D341Med (cell line): ENCODE measurements at regions not wholly inside any gene's neighbourhood (a gene's known extent, or its start where the extent isn't known, plus 50 kb on each side); places are given as distances from the start of the nearest gene placed in this dataset.

Experiments used
- DNase-seq: peaks from one replicate; pipeline ENCODE4 v3.0.0; 2012; ENCODE audit warnings: low spot score

DNA sequence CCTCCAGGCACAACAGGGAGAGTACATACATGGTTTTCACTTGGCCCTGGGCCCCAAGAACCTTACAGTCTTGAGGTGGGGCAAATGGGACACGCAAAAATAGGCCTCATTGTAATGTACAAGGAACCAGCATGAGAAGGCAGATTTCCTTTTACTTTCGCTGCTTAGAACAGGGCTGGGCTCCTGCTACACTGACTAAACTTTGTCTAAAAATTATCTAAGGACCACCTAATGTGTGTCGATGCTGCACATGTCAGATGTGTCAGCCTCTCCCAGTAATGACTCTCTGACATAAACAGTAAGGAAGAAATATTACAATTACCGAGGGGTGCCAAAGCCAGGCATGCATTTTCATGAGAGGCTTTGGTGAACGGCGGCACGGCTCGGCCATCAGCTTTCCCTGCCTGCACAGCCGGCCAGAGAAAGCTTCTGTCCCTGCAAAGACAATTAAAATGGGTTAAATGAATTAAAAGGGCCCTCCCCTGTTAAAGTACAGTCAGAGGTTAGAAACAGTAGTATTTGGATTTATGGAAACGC, 224.2 kb upstream of the IRX3 start:
- DNase-seq: no peak

DNA sequence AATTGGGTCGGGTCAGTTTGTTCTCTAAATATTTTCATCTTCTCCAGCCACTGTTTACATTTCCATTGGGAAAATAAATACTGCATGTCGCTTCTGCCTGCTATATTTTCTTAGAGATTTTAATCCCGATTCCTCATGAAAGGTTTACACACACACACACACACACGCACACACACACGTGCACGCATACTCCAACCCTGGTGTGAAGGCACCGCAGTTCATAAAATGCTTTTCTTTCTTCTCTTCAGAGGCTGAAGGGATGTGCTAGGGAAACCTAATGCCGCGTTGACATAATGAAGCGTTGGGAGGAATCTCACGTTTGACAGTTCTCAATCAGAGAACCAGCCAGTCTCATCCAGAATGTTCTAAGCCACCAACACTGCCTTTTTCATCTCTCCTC, 222.9 kb upstream of the IRX3 start:
- no peak for DNase-seq

DNA sequence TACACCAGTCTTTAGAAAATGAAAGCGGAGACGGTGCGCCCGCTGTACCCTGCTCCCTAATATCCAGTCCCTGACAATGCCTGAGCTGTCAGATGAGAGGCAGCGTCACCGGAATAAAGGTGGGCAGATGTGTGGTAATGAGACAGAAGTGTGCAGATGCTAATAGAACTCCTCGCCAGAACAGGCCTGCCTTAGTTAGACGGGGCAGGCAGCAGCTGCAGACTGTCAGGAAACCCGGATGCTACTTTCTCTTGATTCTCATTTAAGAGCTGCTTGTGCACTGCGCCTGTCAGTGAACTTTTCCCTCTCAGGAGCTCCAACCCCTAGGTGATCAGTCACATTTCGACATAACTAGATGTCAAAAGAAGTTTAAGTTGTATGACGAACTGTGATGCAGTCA, 221.8 kb upstream of the IRX3 start:
- no peak for DNase-seq

DNA sequence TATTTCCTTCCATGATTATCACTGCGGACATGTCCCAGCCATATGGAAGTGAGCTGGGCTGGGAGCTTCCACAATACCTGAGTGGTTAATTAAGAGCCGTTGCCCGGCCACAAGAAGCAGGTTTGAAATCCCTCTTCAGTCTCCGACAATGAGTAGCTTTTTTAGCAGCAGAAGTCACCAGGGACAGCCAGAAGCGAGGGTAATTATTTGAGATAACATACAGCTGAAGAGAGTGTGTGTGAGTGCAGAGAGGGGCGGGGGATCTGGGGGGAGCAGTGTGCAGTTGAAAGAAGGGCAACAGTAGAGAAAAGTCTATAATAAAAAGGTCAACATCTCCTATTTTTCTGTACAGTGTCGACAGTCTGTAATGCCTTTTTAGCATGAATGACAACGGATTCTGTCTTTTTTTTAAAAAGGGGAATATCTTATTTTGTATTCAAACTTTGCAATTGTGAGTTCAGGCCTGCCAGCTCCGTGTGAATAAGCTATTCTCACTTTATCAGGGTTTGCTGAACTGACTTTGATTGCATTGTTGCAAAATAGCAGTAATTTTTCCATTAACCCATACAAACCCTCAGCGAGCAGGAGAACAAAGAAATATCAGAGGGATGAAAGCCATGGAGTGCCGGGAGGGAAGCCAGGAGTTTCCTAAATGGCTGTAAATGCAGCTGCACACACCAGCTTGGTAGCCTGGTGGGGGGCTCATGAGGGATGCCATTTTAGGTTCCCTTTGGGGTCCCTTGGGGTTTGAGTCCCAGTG, 220.3 kb upstream of the IRX3 start:
- DNase-seq: peak; percentile 34

DNA sequence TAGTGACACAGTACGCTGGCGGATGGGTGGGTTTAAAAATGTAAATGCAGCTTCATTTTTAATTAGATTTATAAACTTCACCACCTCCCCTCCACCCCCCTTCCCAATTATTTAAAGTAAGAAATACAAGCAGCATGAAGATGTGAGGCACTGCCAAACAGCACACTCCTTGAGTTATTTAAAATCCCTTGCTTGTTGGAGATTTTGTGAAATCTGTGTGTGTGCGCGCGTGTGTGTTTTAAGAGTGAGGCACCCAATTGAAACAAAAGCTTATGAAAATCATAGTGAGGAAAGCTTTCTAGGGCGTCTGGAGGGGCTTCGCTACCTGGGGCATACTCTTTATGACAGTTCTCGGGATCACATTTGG, 219.6 kb upstream of the IRX3 start:
- DNase-seq: no peak

DNA sequence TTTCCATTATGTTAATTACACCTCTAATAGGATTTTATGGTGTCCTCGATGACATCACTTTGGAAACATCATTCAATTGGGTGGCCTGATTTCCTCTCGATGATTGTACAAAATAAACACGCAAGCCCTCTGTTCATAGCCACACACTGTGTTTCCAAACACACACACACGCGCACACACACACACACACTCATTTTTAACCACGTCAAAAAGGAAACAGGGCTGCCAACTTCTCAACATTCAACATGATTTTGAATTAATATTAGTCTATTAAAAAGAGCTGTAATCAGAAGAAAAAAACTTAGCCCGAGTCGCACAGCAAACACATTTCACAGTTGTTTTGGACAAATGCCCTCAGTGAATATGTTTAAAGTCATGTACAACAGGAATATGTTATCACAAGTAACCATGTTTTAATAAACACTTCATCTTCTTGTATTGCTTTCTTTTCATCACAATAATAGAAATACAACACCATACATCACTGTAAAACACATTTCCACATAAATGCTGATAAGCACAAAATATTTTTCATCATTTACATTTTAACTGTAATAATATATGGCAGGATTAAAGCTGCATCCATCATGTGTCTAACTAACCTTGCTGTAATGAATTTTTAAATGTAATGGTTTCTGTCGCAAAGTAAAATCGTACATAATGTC, 219.1 kb upstream of the IRX3 start:
- no peak for DNase-seq

DNA sequence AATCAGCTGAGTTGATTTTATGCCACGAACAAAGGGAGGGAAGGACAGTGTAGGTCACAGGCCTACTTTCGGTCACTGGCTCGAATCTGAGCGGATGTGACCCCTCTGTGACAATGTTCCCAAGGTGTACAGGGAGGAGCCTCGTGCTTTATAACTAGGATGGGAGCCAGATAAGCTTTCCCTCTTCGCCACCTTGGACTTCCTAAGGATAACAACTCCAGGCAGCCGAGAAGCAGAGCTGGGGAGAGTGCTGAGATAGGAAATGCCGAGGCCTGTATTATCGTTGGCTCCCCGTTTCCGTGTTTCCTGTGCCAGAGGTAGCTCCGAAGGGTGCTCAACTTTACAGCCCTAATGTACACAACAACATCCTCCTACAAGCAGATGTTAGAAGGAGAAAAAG, 217.8 kb upstream of the IRX3 start:
- no peak for DNase-seq

DNA sequence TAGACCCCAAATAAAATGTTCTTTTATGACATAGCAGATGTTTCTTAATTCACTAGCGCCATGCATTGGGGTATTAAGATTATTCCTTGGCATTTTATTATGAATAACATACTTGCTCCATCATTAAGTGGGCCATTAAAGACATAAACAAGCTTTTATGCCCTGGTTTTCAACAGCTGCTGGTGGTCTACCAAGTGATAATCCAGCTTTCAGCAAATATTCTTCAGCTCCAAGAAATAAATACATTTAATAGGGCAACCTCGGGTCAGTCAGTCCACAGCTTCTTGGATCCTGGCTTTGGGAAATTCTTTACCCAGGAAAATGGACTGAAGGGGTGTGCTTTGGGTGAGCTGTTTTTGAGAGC, 217.3 kb upstream of the IRX3 start:
- DNase-seq: no peak

DNA sequence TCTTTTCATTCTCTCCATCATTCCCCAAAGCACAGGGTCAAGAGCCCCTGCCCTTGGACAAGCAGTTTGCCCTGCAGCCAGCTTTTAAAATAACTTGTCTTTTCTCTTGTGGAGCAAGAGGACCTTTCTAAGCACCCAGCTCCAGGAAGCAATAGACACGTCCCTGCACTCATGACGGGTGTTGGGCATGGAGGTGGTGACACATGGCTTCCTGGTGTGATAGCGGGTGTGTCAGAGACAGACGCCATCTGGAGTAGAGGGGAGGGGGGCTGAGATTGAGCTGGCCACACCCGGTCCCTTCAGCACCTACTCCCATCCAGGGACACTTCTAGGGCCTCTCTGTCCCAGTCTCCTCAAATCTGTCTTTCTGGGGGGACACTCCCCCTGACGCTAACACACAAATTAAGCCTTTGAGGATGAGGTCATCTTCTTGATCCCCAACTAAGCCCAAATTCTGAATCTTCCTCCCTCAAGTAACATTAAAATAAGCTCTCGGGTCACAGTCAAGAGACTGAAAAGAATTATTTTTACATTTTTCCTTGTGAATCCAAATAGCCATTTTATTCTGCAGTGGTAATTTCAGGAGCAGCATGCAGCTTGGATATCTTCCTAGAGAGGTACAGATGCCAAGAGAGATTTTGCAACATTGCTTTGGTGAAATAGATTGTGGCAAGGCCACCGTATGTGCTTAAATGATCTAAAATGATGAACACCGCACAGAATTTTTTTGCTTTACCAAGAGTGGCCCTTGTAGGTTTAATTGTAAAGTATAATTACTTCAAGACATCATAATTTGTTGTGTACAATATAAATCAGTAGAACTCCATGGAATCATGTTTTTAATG, 216.6 kb upstream of the IRX3 start:
- peak; percentile 50 for DNase-seq

DNA sequence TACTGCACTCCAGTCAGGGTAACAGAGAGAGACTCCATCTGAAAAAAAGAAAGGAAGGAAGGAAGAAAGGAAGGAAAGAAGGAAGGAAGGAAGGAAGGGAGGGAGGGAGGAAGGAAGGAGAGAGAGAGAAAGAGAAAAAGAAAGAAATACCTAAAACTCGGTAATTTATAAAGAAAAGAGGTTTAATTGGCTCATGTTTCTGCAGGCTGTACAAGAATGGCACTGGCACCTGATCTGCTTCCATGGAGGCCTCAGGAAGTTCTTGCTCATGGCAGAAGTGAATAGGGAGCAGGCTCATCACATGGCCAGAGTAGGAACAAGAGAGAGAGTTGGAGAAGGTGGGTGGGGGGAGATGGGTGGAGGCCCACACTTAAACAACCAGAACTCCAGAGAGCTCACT, 215.2 kb upstream of the IRX3 start:
- DNase-seq: no peak

DNA sequence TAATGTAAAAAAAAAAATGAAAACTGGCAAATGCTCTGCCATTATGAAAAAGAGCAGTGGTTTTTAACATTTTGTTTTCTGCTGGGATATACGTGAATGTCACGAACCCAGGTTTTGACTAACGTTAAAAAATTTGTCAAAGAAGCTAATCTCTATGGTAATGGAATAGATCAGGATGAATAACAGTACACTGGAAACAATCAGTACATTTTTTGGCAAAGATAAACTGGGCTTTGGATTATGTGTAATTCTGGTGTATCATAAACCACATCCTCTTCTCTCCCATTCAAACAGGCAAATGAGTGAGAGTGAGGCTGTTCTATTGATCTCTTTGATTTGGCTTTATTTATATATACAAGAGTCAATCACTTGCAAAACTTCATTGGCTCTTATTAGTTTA, 207.0 kb upstream of the IRX3 start:
- no peak for DNase-seq

DNA sequence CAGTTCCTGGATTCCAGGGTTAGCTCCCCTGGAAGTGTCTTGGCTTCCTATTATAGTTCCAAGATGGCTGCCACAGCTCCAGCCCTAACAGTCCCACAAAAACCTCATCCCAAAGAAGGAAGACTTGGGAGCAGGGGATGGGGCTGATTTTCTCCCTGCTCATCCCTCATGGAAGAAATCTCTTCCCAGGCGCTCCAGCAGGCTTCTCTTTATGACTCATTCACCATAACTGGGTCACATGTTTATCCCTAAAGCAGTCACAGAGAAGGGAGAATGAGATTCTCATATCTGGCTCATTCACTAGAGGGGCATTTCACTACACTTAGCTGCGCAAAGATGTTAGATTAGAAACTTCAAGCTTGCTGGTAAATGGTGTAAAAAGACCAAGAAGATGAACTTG, 206.5 kb upstream of the IRX3 start:
- DNase-seq: no peak

DNA sequence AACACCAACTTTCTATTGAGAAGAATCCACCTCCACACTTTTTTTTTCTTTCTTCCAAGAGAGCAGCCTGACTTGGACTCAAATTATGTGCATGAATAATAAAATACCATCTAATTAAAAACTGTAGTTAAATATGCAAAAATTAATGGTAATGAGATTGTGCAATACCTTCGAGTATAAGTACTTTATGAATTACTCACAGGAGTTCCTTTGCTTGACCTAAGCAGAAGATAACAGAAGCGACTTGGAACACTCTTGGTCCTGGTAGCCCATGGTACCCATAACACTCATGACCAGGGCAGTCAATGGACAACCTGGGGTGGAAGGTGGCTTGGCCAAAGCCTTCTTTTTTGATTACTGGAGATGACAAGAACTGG, 203.5 kb upstream of the IRX3 start:
- DNase-seq: no peak

DNA sequence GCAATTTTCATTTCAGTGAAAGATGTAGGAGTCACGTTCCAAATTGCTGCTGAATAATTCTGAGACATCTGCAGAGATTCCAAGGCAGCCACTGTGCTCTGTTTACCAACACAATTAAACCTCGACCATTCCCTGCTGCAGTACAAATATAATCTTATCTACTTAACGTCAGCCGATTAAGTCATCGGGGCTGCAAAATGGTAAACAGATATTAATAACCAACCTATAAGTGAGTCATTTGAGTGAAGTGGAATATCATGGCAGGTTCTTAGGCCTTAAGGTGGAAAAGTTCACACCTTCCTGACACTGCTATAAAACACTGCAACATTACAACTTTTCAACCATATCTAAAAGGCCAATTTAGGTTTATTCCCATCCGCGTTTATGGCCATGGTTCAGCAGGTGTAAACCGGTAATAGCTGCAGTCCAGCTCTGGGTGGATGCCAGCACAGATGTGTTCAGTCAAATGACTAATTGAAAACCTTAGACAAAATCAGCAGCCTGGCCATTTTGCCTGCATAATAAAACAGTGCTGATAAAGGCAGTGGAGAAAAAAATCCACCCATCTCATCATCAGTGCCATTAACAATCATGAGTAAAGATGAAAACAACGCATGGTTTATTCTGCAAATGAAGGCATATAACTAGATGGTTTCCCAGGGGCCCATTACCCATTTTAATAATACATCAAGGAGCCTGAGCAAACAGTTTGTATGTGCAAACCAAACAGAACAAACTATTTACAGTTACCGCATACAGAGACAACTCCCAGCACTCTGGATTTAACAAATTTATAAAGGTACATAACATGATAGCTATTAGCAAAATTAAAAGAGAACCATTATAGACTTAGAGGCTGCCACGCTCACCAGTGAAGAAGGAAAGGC, 202.9 kb upstream of the IRX3 start:
- DNase-seq: peak; percentile 34

DNA sequence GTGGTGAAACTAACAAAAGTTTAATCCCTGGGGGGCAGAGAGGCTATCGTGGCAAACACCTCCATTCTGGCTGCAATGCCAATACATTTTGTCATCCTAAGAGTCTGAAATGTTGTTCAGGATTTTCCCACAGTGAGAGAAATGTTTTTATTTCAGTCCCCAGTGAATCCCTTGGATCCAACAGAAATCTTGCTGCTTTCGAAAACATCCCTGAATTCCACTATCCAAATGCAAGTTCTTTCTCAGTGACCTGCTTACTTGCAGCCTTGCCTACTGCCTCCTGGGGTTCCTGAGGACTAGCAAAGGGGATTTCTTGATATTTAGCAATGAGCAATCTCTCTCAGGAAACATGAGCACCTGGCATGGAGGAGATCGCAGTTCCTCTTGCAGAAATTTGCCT, 202.1 kb upstream of the IRX3 start:
- DNase-seq: no peak

DNA sequence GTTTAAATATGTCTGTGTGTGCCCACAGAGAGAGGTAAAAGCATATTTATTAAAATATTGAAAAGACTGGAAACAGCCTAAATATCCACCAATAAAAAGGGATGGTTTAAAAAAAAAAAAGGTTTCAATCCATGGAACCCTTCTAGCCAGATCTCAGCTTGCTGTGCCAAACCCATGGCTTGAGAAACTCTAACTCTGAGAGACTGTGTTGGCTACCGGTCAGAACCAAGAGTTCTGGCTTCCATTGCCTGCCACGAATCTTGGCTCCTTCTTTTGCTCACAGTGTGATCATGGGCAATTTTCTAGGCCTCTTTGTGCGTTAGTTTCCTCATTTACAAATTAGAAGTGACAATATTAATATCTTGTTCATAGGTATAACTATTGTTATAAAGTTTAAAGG, 201.3 kb upstream of the IRX3 start:
- no peak for DNase-seq

DNA sequence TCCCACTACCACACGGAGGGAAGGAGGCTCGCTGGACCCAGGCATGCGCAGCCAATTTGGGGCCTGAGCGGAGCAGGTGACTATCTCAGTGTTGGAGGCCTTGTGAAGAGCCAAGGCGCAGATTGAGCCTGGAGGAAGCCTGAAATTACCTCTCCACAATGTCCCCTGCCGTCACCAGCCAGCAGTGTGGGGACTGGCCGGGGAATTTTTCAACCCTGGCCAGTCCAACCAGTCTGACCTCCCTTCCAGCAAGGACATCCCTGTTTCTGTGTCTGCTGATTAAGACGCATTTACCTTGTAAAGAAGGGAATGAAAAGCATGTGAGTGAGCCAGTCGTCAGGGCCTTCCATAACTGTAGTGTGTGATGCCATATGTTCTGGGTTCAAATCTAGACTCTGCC, 198.1 kb upstream of the IRX3 start:
- DNase-seq: no peak

DNA sequence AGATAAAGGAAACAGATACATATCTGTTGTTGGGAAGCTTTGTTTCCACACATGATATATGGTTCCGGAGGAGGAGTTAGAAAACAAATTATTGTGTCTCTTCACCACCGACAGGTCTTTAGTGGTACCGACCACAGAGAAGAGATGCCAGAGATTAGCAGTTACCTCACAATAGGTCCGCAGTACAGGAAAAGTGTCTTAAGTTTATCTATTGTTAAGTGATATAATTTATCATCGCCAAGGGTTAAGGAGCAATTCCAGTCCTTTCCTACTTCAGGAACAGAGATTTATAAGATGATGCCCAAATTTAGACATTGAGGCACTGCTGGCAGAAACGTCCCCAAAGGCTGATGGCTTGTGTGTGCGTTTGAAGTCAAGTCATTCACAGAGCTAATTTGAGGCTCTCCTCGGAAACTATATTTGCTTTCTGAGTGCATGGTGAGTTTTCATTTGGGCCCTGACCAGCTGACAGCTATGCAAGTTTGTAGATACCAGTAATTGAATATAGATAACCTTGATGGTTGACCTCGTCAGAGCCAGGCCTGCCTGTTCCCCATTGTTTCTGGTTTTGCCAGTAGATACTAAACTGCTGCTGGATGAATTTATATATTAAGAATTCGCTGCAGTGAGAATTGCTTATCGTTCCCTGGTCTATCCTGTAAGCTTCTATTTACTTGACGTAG, 196.4 kb upstream of the IRX3 start:
- no peak for DNase-seq

DNA sequence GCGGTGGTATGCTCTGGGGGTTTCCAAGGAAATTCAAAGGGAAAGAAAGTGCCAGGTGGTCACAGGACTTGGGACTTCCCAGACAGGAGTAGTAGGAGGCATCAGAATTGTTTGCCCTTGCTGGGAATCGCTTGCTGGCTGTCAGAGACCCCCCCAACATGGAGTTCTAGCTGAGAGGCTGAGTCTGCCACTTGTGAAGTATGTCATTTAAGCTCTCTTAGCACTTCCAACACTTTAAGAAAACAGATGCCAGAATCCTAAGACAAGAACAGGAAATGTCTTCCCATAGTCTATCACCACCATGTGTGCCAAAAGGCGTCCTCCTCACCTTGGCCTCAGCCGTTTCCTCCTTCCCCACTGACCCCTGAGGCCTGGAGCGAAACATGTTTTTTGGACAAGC, 193.8 kb upstream of the IRX3 start:
- no peak for DNase-seq

DNA sequence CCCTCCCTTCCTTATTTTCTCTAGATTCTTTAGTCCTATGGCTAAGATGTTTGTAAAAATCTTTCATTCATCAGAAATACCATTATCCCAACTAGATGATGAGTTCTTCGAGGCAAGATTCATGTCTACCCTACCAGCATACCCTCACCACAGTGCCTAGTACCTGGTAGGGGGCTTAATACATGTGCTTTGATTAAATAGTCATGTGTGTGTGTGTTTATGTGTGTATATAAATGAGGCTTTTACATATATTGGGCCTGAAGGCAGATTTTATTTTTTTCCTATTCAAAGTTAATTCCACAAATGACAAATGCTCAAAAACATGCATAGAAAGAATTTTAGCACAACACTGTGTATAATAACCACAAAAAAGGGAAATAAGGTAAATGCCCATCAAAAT, 193.0 kb upstream of the IRX3 start:
- DNase-seq: no peak

DNA sequence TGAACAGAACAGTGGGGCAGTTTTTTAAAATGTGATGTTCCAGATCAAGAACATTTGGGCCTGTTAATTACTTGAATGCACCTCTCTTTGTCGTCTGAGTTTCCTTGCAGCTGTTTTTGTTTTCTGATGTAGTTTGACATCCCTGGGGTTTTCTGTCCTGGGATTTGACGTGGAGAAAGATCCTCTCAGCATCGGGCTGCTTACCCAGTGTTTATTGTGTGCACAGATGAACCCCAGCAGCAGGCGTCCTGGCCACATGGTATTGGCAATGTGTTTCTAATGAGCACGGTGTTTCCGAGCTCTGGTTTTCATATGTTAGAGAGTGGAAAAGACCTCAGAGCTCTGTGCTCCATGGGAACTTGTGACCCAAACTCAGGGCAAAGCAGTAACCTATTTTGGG, 191.1 kb upstream of the IRX3 start:
- no peak for DNase-seq
